ENCODE measurements at regions not wholly inside any gene's neighbourhood (a gene's known extent, or its start where the extent isn't known, plus 50 kb on each side); places are given as distances from the start of the nearest gene placed in this dataset.

DNA sequence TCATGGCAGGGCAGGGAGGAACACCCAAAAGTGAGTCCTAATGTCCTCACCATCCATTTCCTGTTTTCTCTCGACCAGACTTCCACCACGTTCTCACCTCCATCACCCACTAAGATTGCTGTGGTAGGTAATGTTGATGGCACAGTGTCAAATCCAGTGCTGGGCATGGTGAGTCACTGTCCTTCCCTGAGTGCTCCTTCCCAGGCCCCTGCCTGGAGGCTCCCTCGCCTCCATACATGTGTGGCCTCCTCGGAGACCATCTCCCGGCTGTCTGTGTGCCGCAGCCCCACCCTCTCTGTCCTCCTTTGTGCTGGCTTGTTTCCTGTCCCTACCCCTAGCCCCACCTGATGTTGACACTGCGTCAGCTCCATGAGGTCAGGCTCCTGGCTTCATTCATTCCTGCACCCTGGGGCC, 177.5 kb downstream of the SYK start:
- Histone ChIP-seq H3K27ac (no peak overlapping the region), H3K9me3 (no peaks in the 10 kb centered on the region), H3K36me3 (no peaks in the 10 kb centered on the region), H3K27me3 (no peaks in the 10 kb centered on the region), H3K4me3 (no peak overlapping the region), H3K4me1 (no peaks in the 10 kb centered on the region)
- TF ChIP-seq, protein P1, sequence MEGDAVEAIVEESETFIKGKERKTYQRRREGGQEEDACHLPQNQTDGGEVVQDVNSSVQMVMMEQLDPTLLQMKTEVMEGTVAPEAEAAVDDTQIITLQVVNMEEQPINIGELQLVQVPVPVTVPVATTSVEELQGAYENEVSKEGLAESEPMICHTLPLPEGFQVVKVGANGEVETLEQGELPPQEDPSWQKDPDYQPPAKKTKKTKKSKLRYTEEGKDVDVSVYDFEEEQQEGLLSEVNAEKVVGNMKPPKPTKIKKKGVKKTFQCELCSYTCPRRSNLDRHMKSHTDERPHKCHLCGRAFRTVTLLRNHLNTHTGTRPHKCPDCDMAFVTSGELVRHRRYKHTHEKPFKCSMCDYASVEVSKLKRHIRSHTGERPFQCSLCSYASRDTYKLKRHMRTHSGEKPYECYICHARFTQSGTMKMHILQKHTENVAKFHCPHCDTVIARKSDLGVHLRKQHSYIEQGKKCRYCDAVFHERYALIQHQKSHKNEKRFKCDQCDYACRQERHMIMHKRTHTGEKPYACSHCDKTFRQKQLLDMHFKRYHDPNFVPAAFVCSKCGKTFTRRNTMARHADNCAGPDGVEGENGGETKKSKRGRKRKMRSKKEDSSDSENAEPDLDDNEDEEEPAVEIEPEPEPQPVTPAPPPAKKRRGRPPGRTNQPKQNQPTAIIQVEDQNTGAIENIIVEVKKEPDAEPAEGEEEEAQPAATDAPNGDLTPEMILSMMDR (IDR thresholded peaks at IDR 0.05), result no peak
- TF ChIP-seq POLR2AphosphoS5 (IDR thresholded peaks at IDR 0.05) (no peak), EP300 (IDR thresholded peaks at IDR 0.05) (no peak), POLR2A (IDR thresholded peaks at IDR 0.05) (no peak)
- WGBS, 2 donors (ENCODE audit: low coverage in 1 of 2), result 89 to 97% methylated on average over 6 to 7 of the region's 7 CpGs
- ATAC-seq, result no peak

DNA sequence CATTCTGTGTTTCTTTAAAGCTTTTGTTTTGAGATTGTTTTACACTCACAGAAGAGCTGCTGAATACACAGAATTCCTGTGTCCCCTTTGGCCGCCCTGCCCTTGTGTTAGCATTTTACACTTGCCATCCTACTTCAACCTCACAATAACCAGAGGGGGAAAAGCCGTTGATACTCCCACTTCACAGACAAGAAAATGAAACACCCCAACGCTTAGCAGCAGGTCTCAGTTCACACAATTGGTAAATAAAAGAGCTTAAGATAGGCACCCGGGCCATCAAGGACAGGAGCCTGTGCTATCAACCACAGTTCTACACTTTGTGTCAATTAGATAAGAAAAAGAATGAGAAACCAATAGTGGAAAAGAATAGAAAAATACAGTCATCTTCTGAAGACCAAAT, 178.0 kb downstream of the SYK start:
- WGBS, 2 donors (ENCODE audit: low coverage in 1 of 2), result 58 to 59% methylated on average over 4 of the region's 4 CpGs
- TF ChIP-seq POLR2AphosphoS5 (IDR thresholded peaks at IDR 0.05) (no peak), POLR2A (IDR thresholded peaks at IDR 0.05) (no peak), EP300 (IDR thresholded peaks at IDR 0.05) (no peak)
- TF ChIP-seq, protein P1 (IDR thresholded peaks at IDR 0.05), result no peak
- no peaks in the 10 kb centered on the region for H3K9me3 ChIP-seq
- H3K36me3 ChIP-seq, result no peaks in the 10 kb centered on the region
- no peak overlapping the region for H3K4me3 ChIP-seq
- H3K27ac ChIP-seq, result no peak overlapping the region
- H3K4me1 ChIP-seq, result no peaks in the 10 kb centered on the region
- no peaks in the 10 kb centered on the region for H3K27me3 ChIP-seq
- no peak for ATAC-seq

DNA sequence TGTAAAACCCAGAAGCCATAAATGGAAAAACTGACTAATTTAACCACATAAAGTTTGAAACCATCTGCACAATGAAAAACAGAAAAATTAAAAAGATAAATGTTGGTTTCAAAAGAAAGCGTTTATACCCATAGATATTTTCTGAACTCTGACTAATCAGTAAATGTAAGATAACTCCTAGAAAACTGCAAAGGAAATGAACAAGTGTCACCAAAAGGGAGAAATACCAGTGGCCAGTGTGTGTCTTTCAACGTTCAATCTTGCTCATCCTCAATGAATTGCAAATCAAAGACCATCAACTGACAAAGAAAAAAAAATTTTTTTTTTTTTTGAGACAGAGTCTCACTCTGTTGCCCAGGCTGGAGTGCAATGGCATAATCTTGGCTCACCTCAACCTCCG, 180.1 kb downstream of the SYK start:
- ATAC-seq, result no peak
- Histone ChIP-seq H3K36me3 (no peaks in the 10 kb centered on the region), H3K4me3 (no peak overlapping the region), H3K4me1 (no peaks in the 10 kb centered on the region), H3K9me3 (no peaks in the 10 kb centered on the region), H3K27ac (no peak overlapping the region), H3K27me3 (no peaks in the 10 kb centered on the region)
- no peak for TF ChIP-seq POLR2A (IDR thresholded peaks at IDR 0.05)
- WGBS, 2 donors (ENCODE audit: low coverage in 1 of 2), result 91% methylated on average over 3 of the region's 3 CpGs

DNA sequence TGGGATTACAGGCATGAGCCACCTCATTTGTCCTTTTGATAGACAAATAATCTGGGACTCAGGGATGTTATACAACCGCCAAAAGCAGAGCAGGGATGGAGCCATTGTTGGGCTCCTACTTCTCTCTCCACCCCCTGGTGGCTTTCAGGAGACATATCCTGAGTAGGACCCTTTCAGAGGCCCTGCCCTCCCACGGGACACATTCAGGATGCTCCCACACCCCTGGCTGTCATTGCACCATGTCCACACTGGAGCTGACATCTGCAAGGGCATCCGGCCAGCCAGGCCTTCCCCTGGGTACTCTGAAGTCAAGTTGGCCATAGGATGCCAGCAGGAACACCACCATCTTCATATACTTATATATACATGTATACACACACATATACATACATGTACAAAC, 181.8 kb downstream of the SYK start:
- TF ChIP-seq POLR2AphosphoS5 (IDR thresholded peaks at IDR 0.05), result no peak
- TF ChIP-seq EP300 (IDR thresholded peaks at IDR 0.05), result no peak
- TF ChIP-seq, protein P1 (IDR thresholded peaks at IDR 0.05), result no peak
- no peak for TF ChIP-seq POLR2A (IDR thresholded peaks at IDR 0.05)
- Histone ChIP-seq H3K9me3 (no peaks in the 10 kb centered on the region), H3K36me3 (no peaks in the 10 kb centered on the region), H3K4me1 (no peaks in the 10 kb centered on the region), H3K27ac (no peak overlapping the region), H3K27me3 (no peaks in the 10 kb centered on the region), H3K4me3 (no peak overlapping the region)
- 83% methylated on average over 1 of the region's 3 CpGs; no CpG with 5 or more reads in 1 of the 2 donors for WGBS, 2 donors (ENCODE audit: low coverage in 1 of 2)
- ATAC-seq, result no peak

DNA sequence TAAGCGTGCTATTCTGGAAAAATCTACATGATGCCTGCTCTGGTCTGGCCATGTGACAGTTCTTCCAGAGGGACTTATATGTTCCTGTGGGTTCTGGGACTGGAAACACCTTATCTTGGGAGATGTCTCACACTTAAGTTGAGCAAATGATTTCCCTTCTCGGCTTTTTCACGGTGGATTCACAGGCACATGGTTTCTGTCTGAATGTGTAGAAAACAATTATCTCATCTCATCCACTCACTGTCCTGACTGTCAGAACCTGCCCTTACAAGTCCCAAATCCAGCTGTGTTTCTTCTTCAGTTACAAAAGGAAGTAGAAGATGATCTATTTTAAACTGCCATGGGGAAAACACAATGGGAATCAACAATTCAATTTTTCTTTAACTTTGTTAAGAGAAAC, 184.0 kb downstream of the SYK start:
- WGBS, 2 donors (ENCODE audit: low coverage in 1 of 2), result 53 to 64% methylated on average over 3 of the region's 3 CpGs
- Histone ChIP-seq H3K27me3 (no peaks in the 10 kb centered on the region), H3K9me3 (peaks cover 0 to 8% (median 0%) of the 10 kb centered on the region in 3 donors), H3K4me1 (no peaks in the 10 kb centered on the region), H3K36me3 (no peaks in the 10 kb centered on the region), H3K27ac (no peak overlapping the region), H3K4me3 (no peak overlapping the region)
- TF ChIP-seq, protein P1 (IDR thresholded peaks at IDR 0.05), result no peak
- no peak for TF ChIP-seq EP300 (IDR thresholded peaks at IDR 0.05)
- no peak for TF ChIP-seq POLR2A (IDR thresholded peaks at IDR 0.05)
- no peak for TF ChIP-seq POLR2AphosphoS5 (IDR thresholded peaks at IDR 0.05)
- ATAC-seq, result no peak
